ENCODE measurements at regions not wholly inside any gene's neighbourhood (a gene's known extent, or its start where the extent isn't known, plus 50 kb on each side); places are given as distances from the start of the nearest gene placed in this dataset.

DNA sequence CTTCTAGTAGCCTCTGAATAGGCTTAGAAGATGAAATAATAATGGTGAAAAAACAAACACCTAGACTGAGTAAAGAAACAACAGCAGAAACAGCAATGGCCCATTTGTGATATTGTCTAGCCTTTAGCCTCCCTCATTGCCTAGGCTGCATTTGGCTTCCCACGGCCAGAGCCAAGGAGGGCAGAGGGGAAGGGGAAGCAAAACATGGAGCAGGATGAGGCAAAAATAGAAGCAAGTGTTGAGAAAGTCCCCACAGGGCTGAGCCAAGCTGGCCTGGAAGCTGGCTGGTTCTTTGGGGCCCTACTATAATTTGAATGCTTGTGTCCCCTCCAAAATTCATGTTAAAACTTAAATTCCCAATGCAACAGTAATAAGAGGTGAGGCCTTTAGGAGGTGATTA lies 60.2 kb upstream of the KSR1 start:
- no peak for DNase-seq

DNA sequence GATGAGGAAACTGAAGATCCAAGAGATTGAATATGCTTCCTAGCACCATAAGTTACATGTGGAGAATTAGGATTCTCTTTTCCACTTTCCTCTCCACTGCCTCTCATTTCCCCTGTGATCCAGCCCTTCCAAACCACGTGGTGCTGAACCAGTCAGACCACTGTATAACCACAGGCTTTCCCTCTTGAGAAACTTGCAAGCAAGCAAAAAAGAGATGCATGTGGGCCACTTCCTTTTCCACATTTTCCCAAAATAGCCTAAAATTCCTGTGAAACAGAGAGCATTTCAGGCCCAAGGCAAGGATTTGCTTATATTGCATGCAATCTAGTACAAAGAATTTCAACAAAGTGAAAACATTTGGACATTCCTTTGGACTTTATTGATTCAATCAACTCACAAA lies 59.3 kb upstream of the KSR1 start:
- DNase-seq: no peak

DNA sequence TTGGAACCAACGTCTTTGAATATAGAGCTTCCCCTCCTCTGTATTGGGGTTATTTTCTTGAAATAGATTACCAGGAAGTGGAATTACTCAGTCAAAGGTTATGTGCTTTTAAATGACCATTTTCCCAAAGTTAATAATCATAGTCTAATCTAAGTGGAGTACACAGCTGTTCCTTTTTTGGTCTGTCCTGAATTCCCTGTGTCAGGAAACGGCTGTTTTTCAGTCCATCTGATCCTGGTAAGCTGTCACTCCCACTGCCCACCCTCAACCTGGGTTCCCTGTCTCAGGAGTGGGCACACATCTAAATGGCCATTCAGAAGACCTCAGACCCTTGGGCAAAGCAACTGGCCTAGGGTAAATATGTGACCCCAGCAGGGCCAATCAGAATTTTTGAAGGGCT lies 57.6 kb upstream of the KSR1 start:
- no peak for DNase-seq

DNA sequence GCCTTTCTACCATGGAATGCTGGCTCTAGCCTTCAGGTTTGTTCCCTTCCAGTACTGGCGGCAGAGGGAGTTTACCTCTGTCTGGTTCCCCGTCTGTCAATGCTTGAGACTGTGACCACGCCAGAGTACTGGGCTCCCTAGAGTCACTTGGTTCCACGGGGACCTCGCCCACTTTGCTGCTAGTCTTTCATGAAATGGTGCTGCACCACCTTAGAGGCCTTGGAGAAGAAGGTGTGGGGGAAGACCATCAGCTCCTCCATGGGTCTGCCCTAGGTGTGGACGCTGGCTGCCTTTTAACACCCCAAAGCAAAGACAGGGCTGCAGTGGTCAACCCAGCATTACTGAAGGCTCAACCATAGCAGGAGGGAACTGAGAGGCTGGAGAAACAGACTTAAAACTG lies 55.3 kb upstream of the KSR1 start:
- no peak for DNase-seq

DNA sequence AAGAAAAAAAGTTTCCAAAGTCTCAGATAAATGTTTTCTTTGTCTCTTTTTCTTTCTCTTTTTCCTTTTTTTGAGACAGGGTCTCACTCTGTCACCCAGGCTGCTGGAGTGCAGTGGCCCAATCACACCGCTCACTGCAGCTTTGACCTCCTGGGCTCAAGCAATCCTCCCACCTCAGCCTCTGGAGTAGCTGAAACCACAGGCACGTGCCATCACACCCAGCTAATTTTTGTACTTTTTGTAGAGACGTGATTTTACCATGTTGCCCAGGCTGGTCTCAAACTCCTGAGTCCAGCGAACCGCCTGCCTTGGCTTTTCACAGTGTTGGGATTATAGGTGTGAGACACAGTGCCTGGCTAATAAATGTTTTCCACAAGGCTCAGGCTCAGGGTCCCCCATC lies 53.3 kb upstream of the KSR1 start:
- DNase-seq: no peak

DNA sequence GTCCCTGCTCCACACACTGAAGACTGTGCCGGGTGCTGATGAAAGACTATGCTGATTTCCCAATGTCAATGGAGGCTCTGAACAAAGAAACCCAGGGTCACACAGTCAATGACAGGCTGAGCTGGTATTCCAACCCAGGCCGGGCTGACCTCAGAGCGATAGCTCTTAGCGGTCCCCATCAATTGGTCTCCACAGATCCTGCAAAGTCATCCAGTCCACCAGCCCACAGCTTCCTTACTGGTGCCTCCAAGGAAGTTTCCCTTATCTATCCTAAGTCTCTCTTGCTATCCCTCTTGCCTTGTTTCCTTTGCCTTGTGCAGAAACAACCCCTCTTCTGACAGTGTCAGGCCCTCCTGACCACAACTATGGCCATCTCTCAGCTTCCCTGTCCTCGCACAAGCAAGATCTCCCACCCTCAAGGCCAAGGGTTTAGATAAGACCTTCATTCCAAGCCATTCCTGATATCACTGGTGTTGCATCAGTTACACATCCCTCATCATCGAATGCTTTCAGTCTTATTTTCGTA lies 52.7 kb upstream of the KSR1 start:
- DNase-seq: no peak

DNA sequence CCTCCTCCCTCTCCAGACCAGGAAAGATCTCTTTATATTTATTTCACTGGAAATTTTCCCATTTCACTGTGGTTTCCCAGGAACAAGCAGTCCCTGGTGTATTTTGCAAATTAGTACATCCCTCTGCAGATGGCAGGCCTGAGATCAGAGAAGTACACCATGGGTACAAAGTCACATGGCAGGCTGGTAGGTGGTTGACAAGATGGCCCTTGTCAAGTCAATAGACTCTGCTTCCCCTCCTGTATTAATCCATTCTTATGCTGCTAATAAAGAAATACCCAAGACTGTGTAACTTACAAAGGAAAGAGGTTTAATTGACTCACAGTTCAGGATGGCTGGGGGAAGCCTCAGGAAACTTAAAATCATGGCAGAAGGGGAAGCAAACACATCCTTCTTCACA lies 51.6 kb upstream of the KSR1 start:
- no peak for DNase-seq

All from activated CD4-positive, CD25-positive, alpha-beta regulatory T cell (primary cell).